PC-9 (cell line): ENCODE measurements at regions not wholly inside any gene's neighbourhood (a gene's known extent, or its start where the extent isn't known, plus 50 kb on each side); places are given as distances from the start of the nearest gene placed in this dataset.

ENCODE experiments used
- BruUV-seq: library from RNA; stranded (reverse); fragments of 400-500 nt; replicated peaks from 2 replicates; lab custom pipeline; 2021; lab: Mats Ljungman, UMichigan
- CTCF ChIA-PET: fragments of 300-600 bp; sonication (Branson Sonifier 250); formaldehyde crosslinking; loops from one replicate; lab custom pipeline; 2022; ENCODE audit warnings: antibody characterized with exemption; lab: Charles Lee
- POLR2A ChIA-PET: fragments of 300-600 bp; sonication (Branson Sonifier 250); formaldehyde crosslinking; loops from one replicate; lab custom pipeline; 2022; ENCODE audit warnings: antibody characterized with exemption; ENCODE audit not compliant: unreplicated experiment; lab: Charles Lee
- DNase-seq, 2 experiments: peaks; one replicate each; pipeline versions ENCODE4 v3.0.0 to v3.0.0-alpha.2; 2015 to 2022; ENCODE audit warnings: mixed read lengths in 1 of 2
- H2AFZ ChIP-seq: fragments of 200-600 bp; sonication (generic); 2 replicates; pipeline ENCODE4 v1.8.1; 2017; ENCODE audit warnings: antibody characterized with exemption
- H3F3A ChIP-seq: fragments of 200-600 bp; sonication (generic); 2 replicates; pipeline ENCODE4 v1.8.1; 2017; ENCODE audit warnings: antibody characterized with exemption, mild to moderate bottlenecking, low read depth; ENCODE audit not compliant: insufficient read depth
- H3K27ac ChIP-seq: fragments of 200-600 bp; sonication (generic); 2 replicates; pipeline ENCODE4 v1.6.1; 2016; ENCODE audit warnings: mixed run types
- H3K27me3 ChIP-seq: fragments of 200-600 bp; sonication (generic); 2 replicates; pipeline ENCODE4 v1.6.1; 2016; ENCODE audit warnings: low read depth, mixed run types; ENCODE audit not compliant: insufficient read depth
- H3K36me3 ChIP-seq: fragments of 200-600 bp; sonication (generic); 2 replicates; pipeline ENCODE4 v1.6.1; 2016; ENCODE audit warnings: low read depth, mixed run types
- H3K4me1 ChIP-seq: fragments of 200-600 bp; sonication (generic); replicated peaks from 2 replicates; pipeline ENCODE4 v1.6.1; 2016; ENCODE audit warnings: mixed run types; ENCODE audit not compliant: insufficient read depth
- H3K4me2 ChIP-seq: fragments of 200-600 bp; sonication (generic); 2 replicates; pipeline ENCODE4 v1.6.1; 2017; ENCODE audit warnings: mixed run types
- H3K4me3 ChIP-seq: fragments of 200-600 bp; sonication (generic); 2 replicates; pipeline ENCODE4 v1.6.1; 2016; ENCODE audit warnings: mixed run types
- H3K79me2 ChIP-seq: fragments of 200-600 bp; sonication (generic); 2 replicates; pipeline ENCODE4 v1.6.1; 2017; ENCODE audit warnings: low read depth, mixed run types
- H3K9me2 ChIP-seq: fragments of 200-600 bp; sonication (generic); 2 replicates; pipeline ENCODE4 v1.8.1; 2017; ENCODE audit warnings: mild to moderate bottlenecking; ENCODE audit not compliant: insufficient read depth
- H3K9me3 ChIP-seq: fragments of 200-600 bp; sonication (generic); 2 replicates; pipeline ENCODE4 v1.8.1; 2016; ENCODE audit warnings: low read depth; ENCODE audit not compliant: insufficient read depth
- H4K20me1 ChIP-seq: fragments of 200-600 bp; sonication (generic); 2 replicates; pipeline ENCODE4 v1.8.1; 2017; ENCODE audit not compliant: insufficient read depth
- CTCF ChIP-seq: fragments of 200-600 bp; sonication (generic); conservative IDR thresholded peaks from 2 replicates; pipeline ENCODE4 v1.6.1; 2017; ENCODE audit warnings: mixed run types, antibody characterized with exemption, mild to moderate bottlenecking, moderate library complexity
- EZH2 ChIP-seq: fragments of 200-600 bp; sonication (generic); IDR thresholded peaks from 2 replicates; pipeline ENCODE4 v1.8.0; 2017; ENCODE audit warnings: antibody characterized with exemption, low read depth
- intact Hi-C: fragments of 100-400 bp; cut with micrococcal nuclease; formaldehyde crosslinking; loops from one replicate; pipeline ENCODE4 v1.10.0; 2022; ENCODE audit not compliant: unreplicated experiment

- no peak overlapping the region for H2AFZ ChIP-seq
- no peaks in the 10 kb centered on the region for H3K9me3 ChIP-seq
Observed at GRCh38 chr1:17890815-17891191, 135.7 kb downstream of the ACTL8 start.

GRCh38 chr1:17891205-17892110 is 136.3 kb downstream of the ACTL8 start:
- Histone ChIP-seq H3K79me2 (no peaks in the 10 kb centered on the region), H3K9me2 (no peaks in the 10 kb centered on the region), H3F3A (no peaks in the 10 kb centered on the region), H3K9me3 (no peaks in the 10 kb centered on the region), H3K4me3 (no peak overlapping the region), H3K27me3 (peaks cover 73% of the 10 kb centered on the region), H3K36me3 (no peaks in the 10 kb centered on the region), H2AFZ (no peak overlapping the region), H3K27ac (no peak overlapping the region), H4K20me1 (no peaks in the 10 kb centered on the region), H3K4me2 (no peak overlapping the region), H3K4me1 (no peaks in the 10 kb centered on the region)
- BruUV-seq = no TSS peak
- no peak for DNase-seq
- ChIA-PET CTCF (interaction anchor here (0.6 kb wide), 1 partner anchor 135 kb away, joined by 6 read pairs; no protein-coding TSS in a partner anchor), POLR2A (no interaction called here)
- intact Hi-C loops = no loop called here
- TF ChIP-seq CTCF = no peak
- TF ChIP-seq EZH2 = no peak

More at GRCh38 chr1:17890815-17891191, 135.7 kb downstream of the ACTL8 start:
- Histone ChIP-seq H3K9me2 (no peaks in the 10 kb centered on the region), H3K36me3 (no peaks in the 10 kb centered on the region), H4K20me1 (no peaks in the 10 kb centered on the region), H3K4me1 (no peaks in the 10 kb centered on the region), H3K79me2 (no peaks in the 10 kb centered on the region), H3K4me2 (no peak overlapping the region), H3F3A (no peaks in the 10 kb centered on the region), H3K27me3 (peaks cover 67% of the 10 kb centered on the region), H3K27ac (no peak overlapping the region), H3K4me3 (no peak overlapping the region)
- no peak for DNase-seq
- TF ChIP-seq EZH2 (no peak), CTCF (no peak)
- BruUV-seq = no TSS peak
- intact Hi-C loops = no loop called here
- ChIA-PET CTCF (interaction anchor here (0.6 kb wide), 1 partner anchor 136 kb away, joined by 6 read pairs; no protein-coding TSS in a partner anchor), POLR2A (no interaction called here)

- peaks cover 76% of the 10 kb centered on the region for H3K27me3 ChIP-seq
- H3F3A ChIP-seq = no peaks in the 10 kb centered on the region
- no peak overlapping the region for H2AFZ ChIP-seq
- H3K27ac ChIP-seq = no peak overlapping the region
- POLR2A ChIA-PET = no interaction called here
- no peaks in the 10 kb centered on the region for H4K20me1 ChIP-seq
- no peak for TF ChIP-seq EZH2
- no peak for TF ChIP-seq CTCF
- no peak overlapping the region for H3K4me2 ChIP-seq
- no peak for DNase-seq
- H3K4me1 ChIP-seq = no peaks in the 10 kb centered on the region
- intact Hi-C loops = no loop called here
- H3K4me3 ChIP-seq = no peak overlapping the region
- BruUV-seq = no TSS peak
- H3K79me2 ChIP-seq = no peaks in the 10 kb centered on the region
- CTCF ChIA-PET = no interaction called here
- no peaks in the 10 kb centered on the region for H3K9me2 ChIP-seq
- no peaks in the 10 kb centered on the region for H3K9me3 ChIP-seq
- H3K36me3 ChIP-seq = no peaks in the 10 kb centered on the region
Observed at GRCh38 chr1:17892225-17892624, 137.1 kb downstream of the ACTL8 start.
